B cell (primary cell): ENCODE measurements at regions not wholly inside any gene's neighbourhood (a gene's known extent, or its start where the extent isn't known, plus 50 kb on each side); places are given as distances from the start of the nearest gene placed in this dataset.
"Not testable (repeated sequence)": the region's sequence is repeated elsewhere in the genome, so short reads cannot be mapped to it uniquely, and the experiment has no call there.

ENCODE experiments used
- ATAC-seq: fragments of 200-7000 bp; cut with Tn5 transposase; one replicate; pipeline ENCODE4 v1.10.0; 2021; ENCODE audit warnings: low read depth, mild to moderate bottlenecking, moderate number of reproducible peaks, moderate library complexity
- CTCF ChIA-PET: fragments of 350-600 bp; sonication (Branson Sonifier 250); formaldehyde crosslinking; loops from one replicate; lab custom pipeline; 2021; ENCODE audit warnings: antibody characterized with exemption, inconsistent platforms; lab: Charles Lee
- POLR2A ChIA-PET: fragments of 350-600 bp; sonication (Branson Sonifier 250); formaldehyde crosslinking; loops from one replicate; lab custom pipeline; 2021; ENCODE audit warnings: antibody characterized with exemption; lab: Charles Lee
- DNase-seq: peaks from one replicate; pipeline ENCODE4 v3.0.0; 2013
- H2AFZ ChIP-seq: 2 replicates; pipeline ENCODE4 v1.6.1; 2012; ENCODE audit warnings: mild to moderate bottlenecking, low read depth, low read length; ENCODE audit not compliant: insufficient read depth, poor library complexity, severe bottlenecking
- H3K27ac ChIP-seq, 2 donors: 1 replicate in 1 of 2; 2 replicates in 1 of 2; pipeline ENCODE4 v1.5.1; 2012 to 2013; ENCODE audit warnings: low read length in 2 of 2, mild to moderate bottlenecking in 2 of 2, moderate library complexity in 1 of 2
- H3K27me3 ChIP-seq, 4 experiments: fragments of 200-600 bp in 1 of 4; sonication (generic) in 1 of 4; replicated peaks in 1 of 4; 1 replicate in 2 of 4; 2 replicates in 2 of 4; pipeline versions ENCODE4 v1.6.1 to v1.7.0; 2013 to 2016; ENCODE audit warnings: low read length in 3 of 4, mild to moderate bottlenecking in 2 of 4, mixed read lengths in 1 of 4, moderate library complexity in 1 of 4; ENCODE audit not compliant: insufficient read depth in 4 of 4, control insufficient read depth in 3 of 4; ENCODE audit errors: control extremely low read depth in 1 of 4
- H3K36me3 ChIP-seq, 2 experiments: replicated peaks in 1 of 2; 1 replicate in 1 of 2; 2 replicates in 1 of 2; pipeline versions ENCODE4 v1.6.1 to v1.7.1; 2013; ENCODE audit warnings: low read length in 1 of 2; ENCODE audit not compliant: insufficient read depth in 2 of 2, control insufficient read depth in 1 of 2; ENCODE audit errors: control extremely low read depth in 1 of 2, extremely low read depth in 1 of 2
- H3K4me1 ChIP-seq, 2 donors: fragments of 200-600 bp in 1 of 2; sonication (generic) in 1 of 2; 1 replicate in 1 of 2; 2 replicates in 1 of 2; pipeline versions ENCODE4 v1.5.1 to v1.6.1; 2013 to 2017; ENCODE audit warnings: low read length in 2 of 2; ENCODE audit not compliant: control insufficient read depth in 2 of 2, insufficient read depth in 2 of 2
- H3K4me2 ChIP-seq: replicated peaks from 2 replicates; pipeline ENCODE3; 2012; ENCODE audit warnings: mild to moderate bottlenecking, low read depth, low read length; ENCODE audit not compliant: poor library complexity, severe bottlenecking
- H3K4me3 ChIP-seq, 5 experiments: fragments of 200-600 bp in 1 of 5; sonication (generic) in 1 of 5; 1 replicate in 3 of 5; 2 replicates in 2 of 5; pipeline versions ENCODE4 v1.5.1 to v1.7.0; 2011 to 2016; ENCODE audit warnings: low read length in 4 of 5, mild to moderate bottlenecking in 4 of 5, low read depth in 2 of 5, control low read depth in 1 of 5, moderate library complexity in 1 of 5; ENCODE audit not compliant: insufficient read depth in 1 of 5; ENCODE audit errors: control extremely low read depth in 1 of 5, extremely low read depth in 1 of 5
- H3K79me2 ChIP-seq: fragments of 200-600 bp; sonication (generic); one replicate; pipeline ENCODE4 v1.6.0; 2016; ENCODE audit warnings: low read length; ENCODE audit not compliant: control insufficient read depth, insufficient read depth
- H3K9ac ChIP-seq: fragments of 200-600 bp; sonication (generic); 2 replicates; pipeline ENCODE4 v1.6.1; 2017; ENCODE audit warnings: mild to moderate bottlenecking, low read length, moderate library complexity
- H3K9me3 ChIP-seq, 3 donors: one replicate each; pipeline versions ENCODE4 v1.6.1 to v1.7.1; 2013; ENCODE audit warnings: low read length in 2 of 3; ENCODE audit not compliant: control insufficient read depth in 2 of 3, insufficient read depth in 1 of 3; ENCODE audit errors: control extremely low read depth in 1 of 3
- H4K20me1 ChIP-seq: 2 replicates; pipeline ENCODE4 v1.6.0; 2012; ENCODE audit warnings: mild to moderate bottlenecking, low read length; ENCODE audit not compliant: insufficient read depth, control insufficient read depth, poor library complexity, severe bottlenecking
- H3K27ac Mint-ChIP-seq: one replicate; pipeline ENCODE4 v1.8.0; 2021; ENCODE audit warnings: mixed read lengths
- H3K27me3 Mint-ChIP-seq: one replicate; pipeline ENCODE4 v1.8.0; 2021; ENCODE audit warnings: mixed read lengths
- H3K4me1 Mint-ChIP-seq: one replicate; pipeline ENCODE4 v1.8.0; 2021; ENCODE audit warnings: mixed read lengths
- H3K4me3 Mint-ChIP-seq: one replicate; pipeline ENCODE4 v1.8.0; 2021; ENCODE audit warnings: mixed read lengths
- H3K9me3 Mint-ChIP-seq: one replicate; pipeline ENCODE4 v1.8.0; 2022; ENCODE audit warnings: mixed read lengths; ENCODE audit not compliant: insufficient read depth
- EZH2 ChIP-seq: IDR thresholded peaks from 2 replicates; pipeline ENCODE4 v1.6.1; 2012; ENCODE audit warnings: borderline replicate concordance, low read depth, mild to moderate bottlenecking, moderate library complexity, low read length; ENCODE audit not compliant: insufficient read depth, poor library complexity, severe bottlenecking
- WGBS: methylation state at CpG from one replicate; pipeline ENCODE4 v1.1.5; 2013; ENCODE audit warnings: missing lambda C conversion rate; ENCODE audit not compliant: insufficient coverage; 5-methylcytosine and 5-hydroxymethylcytosine counted together
- intact Hi-C: fragments of 100-400 bp; cut with micrococcal nuclease; formaldehyde crosslinking; loops from one replicate; pipeline ENCODE4 v1.10.0; 2022
- TF ChIP-seq, protein P1 (sequence below): fragments of 200-600 bp; IDR thresholded peaks from one replicate; pipeline ENCODE4 v1.8.0; 2022; ENCODE audit warnings: antibody characterized with exemption, mild to moderate bottlenecking

DNA sequence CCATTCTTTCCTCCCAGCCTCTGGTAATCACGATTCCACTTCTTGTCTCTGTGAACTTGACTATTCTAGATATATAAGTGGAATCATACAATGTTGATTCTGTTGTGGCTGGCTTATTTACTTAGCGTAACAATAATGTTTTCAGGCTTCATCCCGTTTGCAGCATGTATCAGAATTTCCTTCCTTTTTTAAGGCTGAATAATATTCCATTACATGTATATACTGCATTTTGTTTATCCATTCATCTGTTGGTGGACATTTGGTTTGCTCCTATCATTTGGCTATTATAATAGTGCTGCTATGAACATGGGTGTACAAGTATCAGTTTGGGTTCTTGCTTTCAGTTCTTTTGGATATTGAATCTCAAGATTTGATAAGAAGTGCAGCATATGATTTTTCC, 239.7 kb upstream of the ZNF608 start:
- Histone ChIP-seq H4K20me1 (no peaks in the 10 kb centered on the region), H3K4me1 (peaks cover 29 to 30% of the 10 kb centered on the region in 2 donors), H3K9ac (no peak overlapping the region), H3K9me3 (peaks cover 4 to 24% (median 22%) of the 10 kb centered on the region in 3 donors), H3K79me2 (no peaks in the 10 kb centered on the region), H2AFZ (no peak overlapping the region), H3K27me3 (no peaks in the 10 kb centered on the region), H3K27ac (no peak overlapping the region), H3K4me3 (no peak overlapping the region), H3K4me2 (no peak overlapping the region), H3K36me3 (no peaks in the 10 kb centered on the region)
- CTCF ChIA-PET = no interaction called here
- POLR2A ChIA-PET = no interaction called here
- Mint-ChIP-seq H3K9me3 (peaks cover 2% of the 10 kb centered on the region), H3K27me3 (no peaks in the 10 kb centered on the region), H3K4me1 (peaks cover 36% of the 10 kb centered on the region), H3K27ac (no peak overlapping the region), H3K4me3 (no peak overlapping the region)
- DNase-seq (no peak), ATAC-seq (no peak)
- WGBS = no CpG with 5 or more reads among the region's 3 CpGs
- intact Hi-C loops = loop anchor here (10.0 kb wide), 1 partner anchor 49 kb away; no protein-coding TSS in a partner anchor
- no peak for TF ChIP-seq EZH2
- TF ChIP-seq, protein P1, sequence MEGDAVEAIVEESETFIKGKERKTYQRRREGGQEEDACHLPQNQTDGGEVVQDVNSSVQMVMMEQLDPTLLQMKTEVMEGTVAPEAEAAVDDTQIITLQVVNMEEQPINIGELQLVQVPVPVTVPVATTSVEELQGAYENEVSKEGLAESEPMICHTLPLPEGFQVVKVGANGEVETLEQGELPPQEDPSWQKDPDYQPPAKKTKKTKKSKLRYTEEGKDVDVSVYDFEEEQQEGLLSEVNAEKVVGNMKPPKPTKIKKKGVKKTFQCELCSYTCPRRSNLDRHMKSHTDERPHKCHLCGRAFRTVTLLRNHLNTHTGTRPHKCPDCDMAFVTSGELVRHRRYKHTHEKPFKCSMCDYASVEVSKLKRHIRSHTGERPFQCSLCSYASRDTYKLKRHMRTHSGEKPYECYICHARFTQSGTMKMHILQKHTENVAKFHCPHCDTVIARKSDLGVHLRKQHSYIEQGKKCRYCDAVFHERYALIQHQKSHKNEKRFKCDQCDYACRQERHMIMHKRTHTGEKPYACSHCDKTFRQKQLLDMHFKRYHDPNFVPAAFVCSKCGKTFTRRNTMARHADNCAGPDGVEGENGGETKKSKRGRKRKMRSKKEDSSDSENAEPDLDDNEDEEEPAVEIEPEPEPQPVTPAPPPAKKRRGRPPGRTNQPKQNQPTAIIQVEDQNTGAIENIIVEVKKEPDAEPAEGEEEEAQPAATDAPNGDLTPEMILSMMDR = no peak

DNA sequence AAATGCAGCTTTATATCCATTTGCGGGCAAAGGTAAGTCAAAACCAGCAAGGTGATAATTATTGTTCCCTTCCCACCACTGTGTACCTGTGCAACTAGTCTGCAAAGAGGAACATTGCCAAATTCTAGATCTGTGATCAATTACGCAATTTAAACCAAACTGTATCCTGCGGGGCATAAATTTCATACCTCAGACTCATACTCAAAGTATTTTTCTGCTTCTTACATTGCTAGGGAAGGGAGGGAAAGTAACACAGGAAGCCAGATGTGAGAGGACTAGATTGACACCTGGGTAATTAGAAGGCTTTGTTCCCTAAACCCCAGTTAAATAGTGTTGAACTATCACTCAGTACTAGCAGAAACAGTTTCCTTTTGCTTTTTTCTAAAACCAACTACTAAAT, 240.2 kb upstream of the ZNF608 start:
- Mint-ChIP-seq H3K4me3 (no peak overlapping the region), H3K27ac (no peak overlapping the region), H3K27me3 (no peaks in the 10 kb centered on the region), H3K4me1 (peaks cover 32% of the 10 kb centered on the region), H3K9me3 (peaks cover 2% of the 10 kb centered on the region)
- POLR2A ChIA-PET = no interaction called here
- no peak overlapping the region for H2AFZ ChIP-seq
- CTCF ChIA-PET = interaction anchor here (0.5 kb wide), 1 partner anchor 199 kb away, joined by 3 read pairs; no protein-coding TSS in a partner anchor
- no peaks in the 10 kb centered on the region for H3K36me3 ChIP-seq
- intact Hi-C loops = loop anchor here (10.0 kb wide), 1 partner anchor 48 kb away; no protein-coding TSS in a partner anchor
- DNase-seq (no peak), ATAC-seq (no peak)
- H3K4me2 ChIP-seq = no peak overlapping the region
- WGBS = 100% methylated on average over 1 of the region's 3 CpGs
- no peaks in the 10 kb centered on the region for H3K27me3 ChIP-seq
- TF ChIP-seq, protein P1 = no peak
- no peak for TF ChIP-seq EZH2
- no peaks in the 10 kb centered on the region for H3K79me2 ChIP-seq
- H3K27ac ChIP-seq = no peak overlapping the region
- H3K9ac ChIP-seq = no peak overlapping the region
- H3K9me3 ChIP-seq = peaks cover 4 to 24% (median 22%) of the 10 kb centered on the region in 3 donors
- H3K4me1 ChIP-seq = peaks cover 24 to 25% of the 10 kb centered on the region in 2 donors
- no peaks in the 10 kb centered on the region for H4K20me1 ChIP-seq
- no peak overlapping the region for H3K4me3 ChIP-seq

DNA sequence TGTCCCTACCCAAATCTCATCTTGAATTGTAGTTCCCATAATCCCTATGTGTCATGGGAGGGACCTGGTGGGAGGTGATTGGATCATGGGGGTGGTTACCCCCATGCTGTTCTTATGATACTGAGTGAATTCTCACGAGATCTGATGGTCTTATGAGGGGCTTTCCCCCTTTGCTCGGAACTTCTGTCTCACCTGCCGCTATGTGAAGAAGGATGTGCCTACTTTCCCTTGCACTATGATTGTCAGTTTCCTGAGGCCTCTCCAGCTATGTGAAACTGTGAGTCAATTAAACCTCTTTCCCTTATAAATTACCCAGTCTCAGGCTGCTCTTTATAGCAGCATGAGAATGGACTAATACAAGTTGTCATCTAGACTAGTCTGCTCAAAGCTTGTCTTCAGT, 241.3 kb upstream of the ZNF608 start:
- H3K27ac Mint-ChIP-seq, H2AFZ ChIP-seq, H3K27me3 Mint-ChIP-seq, H3K9me3 Mint-ChIP-seq, H3K79me2 ChIP-seq, H3K4me2 ChIP-seq, H3K27ac ChIP-seq, H3K4me3 ChIP-seq, ATAC-seq, H3K4me3 Mint-ChIP-seq, H3K36me3 ChIP-seq, H3K9ac ChIP-seq, POLR2A ChIA-PET, H3K27me3 ChIP-seq, CTCF ChIA-PET, DNase-seq, H4K20me1 ChIP-seq: not testable (repeated sequence)
- H3K9me3 ChIP-seq = peaks cover 4 to 22% (median 21%) of the 10 kb centered on the region in 3 donors
- WGBS = 100% methylated on average over 2 of the region's 3 CpGs
- intact Hi-C loops = loop anchor here (10.0 kb wide), 1 partner anchor 47 kb away; no protein-coding TSS in a partner anchor
- peaks cover 28% of the 10 kb centered on the region for H3K4me1 Mint-ChIP-seq
- H3K4me1 ChIP-seq = peaks cover 16 to 17% of the 10 kb centered on the region in 2 donors
